NCI-H2227 treated with DMSO at 0.1 percent for 48 hours (cell line): ENCODE measurements at regions not wholly inside any gene's neighbourhood (a gene's known extent, or its start where the extent isn't known, plus 50 kb on each side); places are given as distances from the start of the nearest gene placed in this dataset.
"Not testable (repeated sequence)": the region's sequence is repeated elsewhere in the genome, so short reads cannot be mapped to it uniquely, and the experiment has no call there.

Experiments
- DNase-seq: peaks from one replicate; lab custom pipeline; 2025; lab: John Stamatoyannopoulos, UW

DNA sequence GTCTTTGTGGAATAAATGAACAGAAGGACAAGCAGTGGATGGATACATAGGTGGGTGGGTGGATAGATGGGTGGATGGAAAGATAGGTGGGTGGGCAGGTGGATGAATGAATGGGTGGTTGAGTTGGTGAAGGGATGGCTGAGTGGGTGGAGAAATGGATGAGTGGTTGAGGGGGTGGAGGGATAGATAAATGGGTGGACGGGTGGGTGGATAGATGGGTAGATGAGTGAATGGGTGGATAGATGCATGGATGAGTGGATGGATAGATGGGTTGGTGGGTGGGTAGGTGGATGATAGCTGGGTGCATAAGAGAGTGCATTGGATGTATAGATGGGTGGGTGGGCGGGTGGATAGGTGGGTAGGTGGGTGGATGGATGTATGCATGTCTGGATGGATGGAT is 63.5 kb downstream of the UNC93B1 start:
- DNase-seq: not testable (repeated sequence)

DNA sequence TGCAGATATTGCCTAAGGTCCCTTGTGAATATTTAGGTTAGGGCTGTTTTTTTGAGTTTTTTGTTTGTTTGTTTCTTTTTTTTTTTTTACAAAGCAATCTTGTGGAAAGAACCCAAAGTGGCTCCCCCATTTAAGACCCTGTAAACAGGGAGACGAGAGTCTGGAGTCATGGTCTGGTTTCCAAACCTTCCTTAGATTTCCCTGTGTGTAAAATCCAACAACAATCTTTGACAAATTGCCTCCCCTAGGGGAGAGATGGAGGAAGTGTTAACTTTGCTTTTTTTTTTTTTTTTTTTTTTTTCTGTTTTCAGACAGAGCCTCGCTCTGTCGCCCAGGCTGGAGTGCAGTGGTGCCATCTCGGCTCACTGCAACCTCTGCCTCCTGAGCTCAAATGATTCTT is 64.9 kb downstream of the UNC93B1 start:
- DNase-seq: not testable (repeated sequence)

DNA sequence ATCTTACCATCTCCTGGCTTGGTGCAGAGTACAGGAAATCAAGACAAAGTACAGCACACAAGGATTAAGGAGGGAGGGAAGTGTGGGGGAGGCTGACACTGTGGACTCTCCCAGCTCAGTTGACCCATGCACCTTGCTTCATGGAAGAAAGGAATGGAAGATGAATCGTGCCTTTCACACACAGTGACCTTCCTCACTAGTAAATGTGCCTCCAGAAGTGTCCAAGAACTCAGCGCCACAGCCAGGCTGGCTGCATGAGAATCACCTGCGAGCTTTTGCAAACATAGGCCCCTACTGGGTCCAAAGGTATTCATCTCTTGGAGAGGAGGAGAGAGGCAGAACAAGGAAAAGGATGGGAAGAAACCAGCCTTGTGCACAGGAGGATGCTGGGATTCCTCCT is 65.5 kb downstream of the UNC93B1 start:
- DNase-seq: not testable (repeated sequence)

DNA sequence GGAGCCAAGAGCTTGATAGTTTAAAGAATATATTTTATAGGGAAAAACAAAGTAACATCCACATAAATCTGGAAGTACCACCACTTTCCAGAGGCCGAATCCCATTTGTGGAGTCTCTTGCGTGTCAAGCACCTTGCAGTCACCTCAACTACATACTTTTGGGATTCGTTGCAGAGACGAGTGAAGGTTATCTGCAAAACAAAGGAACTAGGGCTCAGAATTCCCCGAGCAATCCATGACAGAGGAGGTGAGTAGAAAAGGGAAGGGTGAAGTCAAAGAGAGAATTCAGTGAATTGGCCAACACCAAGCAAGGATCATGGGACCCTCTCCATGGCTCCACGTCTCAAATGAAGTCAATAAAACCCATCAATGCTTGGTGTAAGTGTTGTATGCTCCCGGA is 80.3 kb downstream of the UNC93B1 start:
- not testable (repeated sequence) for DNase-seq

DNA sequence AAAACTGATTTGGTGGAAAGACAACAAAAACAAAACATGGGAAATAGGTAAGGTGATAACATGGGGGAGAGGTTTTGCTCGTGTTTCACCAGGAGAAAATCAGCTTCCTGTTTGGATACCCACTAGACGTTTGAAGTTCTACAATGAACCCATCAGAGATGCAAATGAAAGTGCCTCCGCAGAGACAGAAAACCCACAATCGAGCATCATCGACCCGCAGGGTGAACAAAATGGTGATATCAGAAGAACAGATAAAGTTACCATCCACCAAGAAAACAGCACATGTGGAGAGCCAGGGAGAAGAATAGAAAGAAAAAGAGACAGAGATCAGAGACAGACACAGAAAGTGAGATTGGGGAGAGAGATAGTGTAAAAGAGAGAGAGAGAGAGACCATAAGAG is 83.4 kb downstream of the UNC93B1 start:
- DNase-seq: not testable (repeated sequence)

DNA sequence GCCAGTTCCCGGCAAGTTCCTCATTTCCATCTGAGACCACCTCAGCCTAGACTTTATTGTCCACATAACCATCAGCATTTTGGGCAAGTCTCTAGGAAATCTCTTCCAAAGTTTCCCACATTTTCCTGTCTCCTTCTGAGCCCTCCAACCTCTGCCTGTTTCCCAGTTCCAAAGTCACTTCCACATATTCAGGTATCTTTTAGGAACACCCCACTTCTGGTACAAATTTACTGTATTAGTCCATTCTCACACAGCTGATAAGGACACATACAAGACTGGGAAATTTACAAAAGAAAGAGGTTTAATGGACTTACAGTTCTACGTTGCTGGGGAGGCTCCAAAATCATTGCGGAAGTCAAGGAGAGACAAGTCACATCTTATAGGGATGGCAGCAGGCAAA is 91.7 kb downstream of the UNC93B1 start:
- DNase-seq: not testable (repeated sequence)

DNA sequence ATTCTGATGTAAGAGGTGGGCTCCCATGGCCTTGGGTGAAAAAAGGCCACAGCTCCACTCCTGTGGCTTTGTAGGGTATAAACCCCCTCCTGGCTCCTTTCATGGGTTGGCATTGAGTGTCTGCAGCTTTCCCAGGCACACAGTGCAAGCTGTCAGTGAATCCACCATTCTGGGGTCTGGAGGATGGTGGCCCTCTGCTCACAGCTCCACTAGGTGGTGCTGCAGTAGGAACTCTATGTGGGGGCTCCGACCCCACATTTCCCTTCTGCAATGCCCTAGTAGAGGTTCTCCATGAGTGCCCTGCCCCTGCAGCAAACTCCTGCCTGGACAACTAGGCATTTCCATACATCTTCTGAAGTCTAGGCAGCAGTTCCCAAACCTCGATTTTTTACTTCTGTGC is 92.7 kb downstream of the UNC93B1 start:
- not testable (repeated sequence) for DNase-seq

DNA sequence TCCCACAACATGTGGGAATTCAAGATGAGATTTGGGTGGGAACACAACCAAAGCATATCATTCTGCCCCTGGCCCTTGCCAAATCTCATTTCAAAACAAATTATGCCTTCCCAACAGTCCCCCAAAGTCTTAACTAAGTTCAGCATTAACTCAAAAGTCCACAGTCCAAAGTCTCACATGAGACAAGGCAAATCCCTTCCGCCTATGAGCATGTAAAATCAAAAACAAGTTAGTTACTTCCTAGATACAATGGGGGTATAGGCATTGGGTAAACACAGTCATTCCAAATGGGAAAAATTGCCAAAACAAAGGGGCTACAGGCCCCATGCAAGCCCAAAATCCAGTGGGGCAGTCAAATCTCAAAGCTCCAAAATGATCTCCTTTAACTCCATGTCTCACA is 93.1 kb downstream of the UNC93B1 start:
- not testable (repeated sequence) for DNase-seq

DNA sequence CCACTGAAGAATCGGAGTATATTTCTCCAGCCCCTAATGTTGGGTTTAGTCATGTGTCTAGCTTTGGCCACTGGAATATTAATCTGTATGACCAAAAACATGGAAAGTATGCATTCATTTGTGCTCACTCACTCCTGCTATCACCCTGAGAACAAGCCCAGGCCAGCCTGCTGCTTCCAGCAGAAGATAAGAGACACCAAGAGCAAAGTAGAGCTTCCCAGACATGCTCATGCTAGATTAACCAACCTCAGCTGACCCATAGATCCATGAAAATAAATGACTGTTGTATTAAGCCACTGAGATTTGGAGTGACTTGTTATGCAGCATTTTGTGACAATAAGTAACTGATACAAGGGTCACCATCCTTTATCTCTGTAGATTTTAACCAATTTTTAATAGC is 96.9 kb downstream of the UNC93B1 start:
- not testable (repeated sequence) for DNase-seq

DNA sequence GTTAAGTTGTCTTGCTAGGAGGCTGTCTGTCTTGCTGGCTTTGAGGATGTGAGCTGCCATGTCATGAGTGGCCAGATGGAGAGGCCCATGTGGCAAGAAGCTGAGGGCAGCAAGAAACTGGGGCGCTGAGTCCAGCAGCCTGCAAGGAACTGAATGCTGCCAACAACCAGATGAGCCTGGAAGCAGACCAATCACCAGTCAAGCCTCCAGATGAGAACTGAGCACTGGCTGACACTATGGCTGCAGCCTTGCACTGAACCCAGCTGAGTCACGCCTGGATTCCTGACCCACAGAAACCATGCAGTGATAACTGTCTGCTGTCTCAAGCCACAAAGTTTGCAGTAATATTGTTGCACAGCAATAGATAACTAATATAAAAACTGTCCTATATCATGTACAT is 104.4 kb downstream of the UNC93B1 start:
- DNase-seq: not testable (repeated sequence)

DNA sequence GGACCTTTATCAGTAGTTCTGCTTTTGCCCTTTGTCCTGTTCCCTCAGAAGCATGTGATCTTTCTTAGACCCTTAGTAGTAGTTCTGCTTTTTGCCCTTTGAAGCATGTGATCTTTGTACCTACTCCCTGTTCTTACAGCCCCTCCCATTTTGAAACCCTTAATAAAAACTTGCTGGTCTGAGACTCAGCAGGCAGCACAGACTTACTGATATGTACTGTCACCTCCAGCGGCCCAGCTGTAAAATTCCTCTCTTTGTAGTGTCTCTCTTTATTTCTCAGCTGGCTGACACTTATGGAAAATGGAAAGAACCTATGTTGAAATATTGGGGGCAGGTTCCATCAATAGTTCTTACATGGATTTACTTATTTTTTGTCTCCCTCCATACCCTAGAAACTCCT is 110.4 kb downstream of the UNC93B1 start:
- DNase-seq: not testable (repeated sequence)

DNA sequence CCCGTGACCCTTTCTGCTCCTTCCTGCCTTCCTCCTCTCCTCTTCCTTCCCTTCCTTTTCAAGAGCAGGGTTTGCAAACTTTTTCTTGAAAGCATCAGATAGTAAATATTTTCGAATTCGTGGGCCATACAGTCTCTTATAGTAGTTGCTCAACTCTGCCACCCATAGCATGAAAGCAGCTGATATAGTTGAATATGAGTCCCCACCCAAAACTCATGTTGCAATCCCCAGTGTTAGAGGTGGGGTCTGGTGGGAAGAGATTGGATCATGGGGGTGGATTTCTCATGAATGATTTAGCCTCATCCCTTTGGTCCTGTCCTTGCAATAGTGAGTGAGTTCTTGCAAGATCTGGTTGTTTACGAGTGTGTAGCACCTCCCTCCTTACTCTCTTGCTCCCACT is 114.3 kb downstream of the UNC93B1 start:
- DNase-seq: not testable (repeated sequence)

DNA sequence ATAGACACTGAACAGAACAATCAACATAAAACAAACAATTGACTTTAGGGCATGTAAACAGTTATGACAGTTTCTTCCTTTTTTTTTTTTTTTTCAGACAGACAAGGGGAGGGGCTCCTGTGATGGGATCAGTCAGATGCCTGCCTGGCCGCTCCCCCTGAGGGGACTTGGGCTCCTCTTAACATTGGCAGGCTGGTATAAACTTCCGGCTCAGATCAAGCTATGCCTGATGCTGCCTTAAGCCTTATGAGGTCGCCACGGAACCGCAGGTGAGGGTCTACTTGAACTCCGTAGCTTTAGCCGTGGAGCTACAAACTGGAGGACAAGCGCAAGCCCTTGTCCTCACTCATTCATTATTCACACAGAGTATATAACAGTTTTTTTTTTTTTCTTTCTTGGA is 115.8 kb downstream of the UNC93B1 start:
- not testable (repeated sequence) for DNase-seq

DNA sequence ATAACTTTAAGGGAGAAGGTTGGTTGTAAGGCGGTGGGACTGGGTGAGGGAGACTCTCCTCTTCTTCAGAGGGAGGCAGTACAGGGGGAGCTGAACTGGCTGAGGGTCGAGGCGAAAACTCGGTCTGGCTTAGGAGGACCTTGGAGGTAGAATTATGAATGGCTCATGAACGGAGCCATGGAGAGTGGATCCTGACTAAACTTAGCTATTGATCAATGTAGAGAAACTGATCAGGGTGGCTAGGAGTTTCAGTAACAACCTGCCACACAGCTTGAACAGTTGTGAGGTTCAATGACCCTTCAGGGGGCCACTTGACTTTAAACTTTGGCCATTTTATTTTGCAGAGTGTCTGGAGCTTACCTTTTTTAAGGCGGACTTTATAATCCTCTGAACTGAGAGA is 117.2 kb downstream of the UNC93B1 start:
- DNase-seq: not testable (repeated sequence)

DNA sequence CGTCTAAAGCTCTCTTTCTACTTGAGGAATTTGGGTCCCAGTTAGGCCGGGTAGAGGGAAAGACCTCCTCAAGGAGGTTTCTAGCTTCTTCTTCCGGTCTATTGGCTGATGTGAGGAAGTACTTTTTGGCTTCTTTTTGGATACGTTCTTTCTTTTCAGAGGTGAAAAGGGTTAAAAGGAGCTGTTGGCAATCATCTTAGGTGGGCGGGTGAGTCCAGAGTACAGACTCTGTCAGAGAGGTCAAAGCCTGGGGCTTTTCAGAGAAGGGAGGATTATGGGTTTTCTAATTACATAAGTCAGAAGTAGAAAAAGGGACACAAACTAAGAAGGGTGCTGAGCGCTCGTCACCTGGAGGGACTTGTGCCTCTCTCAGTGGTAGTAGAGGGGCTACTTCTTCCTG is 117.7 kb downstream of the UNC93B1 start:
- DNase-seq: not testable (repeated sequence)

DNA sequence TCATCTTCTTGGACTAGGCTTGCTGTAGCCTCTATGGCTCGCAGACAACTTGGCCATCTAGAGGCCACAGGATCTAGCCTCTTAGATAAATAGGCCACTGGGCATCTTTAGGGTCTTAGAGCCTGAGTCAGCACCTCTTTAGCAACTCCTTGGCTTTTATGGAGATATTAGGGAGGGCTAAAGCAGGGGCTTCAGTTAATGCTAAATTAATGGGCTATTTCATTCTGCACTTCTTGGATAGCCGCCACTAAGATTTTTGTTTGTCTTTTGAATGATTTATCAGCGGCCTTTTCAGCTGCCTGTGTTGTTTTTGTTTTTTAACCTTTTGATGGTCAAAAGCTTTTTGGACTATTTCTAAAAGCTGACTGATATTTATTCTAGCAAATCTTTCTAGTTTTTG is 118.3 kb downstream of the UNC93B1 start:
- not testable (repeated sequence) for DNase-seq

DNA sequence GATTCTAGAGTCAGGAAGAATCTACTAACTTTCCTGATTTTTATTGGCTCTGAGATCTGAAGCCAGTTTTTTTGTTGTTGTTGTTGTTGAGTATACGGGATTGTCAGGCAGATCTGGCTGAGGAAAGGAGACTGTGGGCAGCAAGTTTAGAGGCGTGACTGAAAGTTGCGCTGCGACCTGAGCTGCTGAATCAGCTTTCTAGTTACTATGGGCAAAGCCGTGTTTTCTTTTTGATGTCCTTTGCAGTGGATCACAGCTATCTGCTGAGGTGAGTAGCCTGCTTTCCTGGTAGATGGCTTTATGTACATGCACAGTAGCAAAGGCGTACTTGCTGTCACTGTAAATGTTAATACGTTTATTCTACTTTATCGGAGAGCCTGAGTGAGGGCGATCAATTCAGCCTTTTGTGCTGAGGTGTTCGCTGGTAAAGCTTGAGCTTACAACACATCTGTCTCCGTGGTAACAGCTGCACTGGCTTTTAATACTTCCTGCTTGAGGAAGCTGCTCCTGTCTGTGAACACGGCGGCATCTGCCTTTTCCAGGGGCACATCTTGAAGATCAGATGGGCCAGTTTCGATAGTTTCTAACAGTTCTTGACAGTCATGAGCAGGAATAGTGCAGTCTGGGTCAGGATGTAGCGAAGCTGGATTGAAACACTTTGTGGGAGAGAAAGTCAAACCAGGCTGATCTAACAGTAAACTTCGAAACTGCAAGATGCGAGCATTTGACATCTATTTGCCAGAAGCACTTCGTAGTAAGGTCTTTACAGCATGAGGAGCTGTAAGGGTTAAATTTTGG is 118.9 kb downstream of the UNC93B1 start:
- not testable (repeated sequence) for DNase-seq

DNA sequence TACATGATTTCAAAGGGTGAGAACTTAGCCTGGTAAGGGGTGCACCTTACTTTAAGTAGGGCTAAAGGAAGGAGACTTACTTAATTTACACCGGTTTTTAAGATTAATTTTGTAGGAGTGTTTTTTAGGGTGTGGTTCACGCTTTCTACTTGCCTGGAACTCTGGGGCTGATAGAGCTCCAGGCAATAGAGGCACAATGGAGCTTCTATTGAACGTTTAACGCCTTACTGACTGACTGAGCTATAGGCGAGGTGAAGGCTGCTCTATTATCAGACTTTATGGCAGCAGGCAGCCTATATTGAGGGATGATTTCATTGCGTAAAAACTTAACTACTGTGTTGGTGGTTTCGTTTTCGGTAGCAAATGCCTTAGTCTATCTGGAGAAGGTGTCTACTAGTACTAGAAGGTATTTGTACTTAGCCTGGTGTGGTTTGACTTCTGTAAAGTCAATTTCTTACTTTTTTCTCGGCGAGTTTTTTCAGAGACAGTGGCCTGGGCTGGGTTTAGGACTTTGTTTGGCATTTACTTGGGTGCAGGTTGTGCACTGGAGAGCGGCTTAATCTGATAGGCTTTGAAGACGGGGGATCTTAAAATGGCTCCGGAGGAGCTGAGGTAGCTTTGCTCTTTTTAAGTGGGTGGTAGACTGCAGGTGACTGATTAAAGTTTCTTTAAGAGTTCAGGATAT is 119.7 kb downstream of the UNC93B1 start:
- not testable (repeated sequence) for DNase-seq

DNA sequence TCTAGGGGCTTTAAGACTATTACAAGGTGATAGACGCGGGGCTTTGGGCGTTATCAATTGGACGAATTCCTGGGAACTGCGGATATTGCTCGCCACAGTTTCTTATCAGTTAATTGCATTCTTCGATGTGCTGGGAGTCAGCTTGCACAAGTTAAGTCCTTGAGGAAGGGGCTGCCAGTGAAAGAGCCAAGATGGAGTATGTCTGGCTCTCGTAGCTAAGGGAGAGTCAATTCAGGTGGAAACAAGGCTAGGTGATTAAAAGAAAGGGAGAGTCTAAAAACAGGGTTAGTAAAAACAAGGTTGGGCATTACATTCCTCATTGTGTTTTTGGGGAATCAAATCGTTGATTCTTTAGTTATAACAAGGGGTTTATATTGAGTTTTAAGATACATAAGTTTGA is 121.6 kb downstream of the UNC93B1 start:
- not testable (repeated sequence) for DNase-seq

DNA sequence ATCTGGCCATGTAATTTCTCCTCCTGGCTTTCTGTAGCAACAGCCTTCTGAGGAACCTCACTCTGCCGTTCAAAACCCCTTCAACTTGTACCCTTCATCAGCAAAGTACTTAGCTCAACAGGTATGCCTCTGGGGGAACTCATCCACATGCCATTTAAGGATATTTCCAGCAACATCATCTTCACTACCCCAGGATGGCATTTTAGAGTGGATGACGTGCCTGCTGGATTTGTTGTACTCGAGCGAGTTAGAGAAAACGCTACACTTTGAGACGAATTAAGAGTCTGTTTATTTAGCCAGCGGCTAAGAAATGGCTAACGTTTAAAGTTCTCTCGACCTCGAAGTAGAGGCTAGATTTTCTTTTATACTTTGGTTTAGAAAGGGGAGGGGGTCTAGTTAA is 122.1 kb downstream of the UNC93B1 start:
- not testable (repeated sequence) for DNase-seq

DNA sequence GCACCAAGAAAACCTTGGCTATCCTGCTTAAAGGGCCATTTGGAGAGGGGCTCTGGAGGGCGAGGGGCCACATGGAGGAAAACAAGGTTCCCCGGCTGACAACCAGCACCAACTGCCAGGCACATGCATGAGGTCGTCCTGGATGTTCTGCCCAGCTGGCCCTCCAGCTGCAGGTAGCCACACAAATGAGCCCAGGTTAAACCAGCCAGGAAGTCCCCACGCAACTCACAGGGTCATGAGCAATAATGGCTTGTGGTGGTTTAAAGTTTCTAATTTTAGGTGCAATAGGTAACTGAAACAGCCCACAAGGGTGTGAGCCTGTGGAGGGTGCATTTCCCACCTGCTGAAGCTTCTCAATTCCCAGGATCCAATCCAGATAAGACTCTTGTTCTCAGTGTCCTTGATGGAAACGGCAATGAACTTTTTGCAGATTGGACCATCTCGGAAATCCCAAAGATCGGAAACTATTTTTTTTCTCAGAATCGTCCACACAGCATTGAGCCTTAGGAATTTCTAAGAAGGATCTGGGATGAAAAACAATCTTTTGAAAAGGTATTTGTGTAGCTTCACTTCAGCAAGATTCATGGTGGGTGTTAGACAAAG is 123.2 kb downstream of the UNC93B1 start:
- DNase-seq: not testable (repeated sequence)

DNA sequence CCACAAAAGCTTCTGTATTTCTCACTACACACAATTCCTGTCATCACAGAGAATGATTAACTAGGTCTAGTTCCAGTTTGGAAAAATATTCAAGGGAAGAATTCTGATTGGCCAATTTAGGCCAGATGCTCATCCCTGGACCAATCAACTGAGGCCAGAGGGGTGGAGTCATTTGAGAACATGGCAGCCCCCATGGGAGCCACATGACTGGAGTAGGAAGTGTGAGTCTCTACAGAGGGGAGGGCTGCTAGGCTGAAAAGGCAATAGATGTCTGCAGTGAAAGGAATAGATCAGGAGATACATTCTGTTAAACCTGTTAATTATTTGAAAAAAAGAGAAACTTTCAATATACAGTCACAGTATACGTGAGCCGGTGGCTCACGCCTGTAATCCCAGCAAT is 125.2 kb downstream of the UNC93B1 start:
- DNase-seq: not testable (repeated sequence)

DNA sequence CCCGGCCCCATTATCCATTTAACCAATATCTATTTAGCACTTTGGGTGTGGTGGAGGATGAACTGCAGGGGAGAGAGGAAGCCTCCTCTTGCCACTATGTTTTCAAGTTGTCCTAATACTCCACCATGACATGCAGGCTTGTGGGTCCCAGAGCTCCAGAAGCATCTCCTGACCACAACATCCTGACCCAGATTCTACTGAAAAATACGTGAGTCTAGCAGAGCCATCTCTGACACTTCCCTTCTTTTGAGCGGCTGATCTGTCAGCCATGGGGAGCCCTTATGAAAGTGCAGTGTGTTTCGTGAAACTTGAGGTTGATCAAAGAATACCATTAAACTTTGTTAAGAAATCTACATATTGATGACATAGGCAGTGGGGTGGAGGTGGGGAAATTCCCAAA is 126.6 kb downstream of the UNC93B1 start:
- not testable (repeated sequence) for DNase-seq
